Progenitor cell of endocrine pancreas (in vitro differentiated cells): ENCODE measurements at regions not wholly inside any gene's neighbourhood (a gene's known extent, or its start where the extent isn't known, plus 50 kb on each side); places are given as distances from the start of the nearest gene placed in this dataset.

Source experiments
- DNase-seq: peaks from one replicate; pipeline ENCODE4 v3.0.0; 2021; ENCODE audit warnings: low spot score; ENCODE audit not compliant: unreplicated experiment
- H3K27ac Mint-ChIP-seq: 2 replicates; pipeline ENCODE4 v1.8.0; 2021; ENCODE audit warnings: mild to moderate bottlenecking, moderate library complexity, mixed read lengths
- H3K27me3 Mint-ChIP-seq: 2 replicates; pipeline ENCODE4 v1.8.0; 2021; ENCODE audit warnings: mixed read lengths
- H3K36me3 Mint-ChIP-seq: 2 replicates; pipeline ENCODE4 v1.8.0; 2022; ENCODE audit warnings: mixed read lengths; ENCODE audit not compliant: insufficient read depth
- H3K4me1 Mint-ChIP-seq: 2 replicates; pipeline ENCODE4 v1.8.0; 2021; ENCODE audit warnings: low read depth, mixed read lengths
- H3K4me3 Mint-ChIP-seq: 2 replicates; pipeline ENCODE4 v1.8.0; 2021; ENCODE audit warnings: low read depth, mild to moderate bottlenecking, moderate library complexity, mixed read lengths
- H3K9me3 Mint-ChIP-seq: 2 replicates; pipeline ENCODE4 v1.8.0; 2021; ENCODE audit warnings: low read depth, mixed read lengths
- CTCF ChIP-seq: fragments of 200-600 bp; sonication (generic); IDR thresholded peaks from one replicate; pipeline ENCODE4 v1.5.0; 2021; ENCODE audit warnings: antibody characterized with exemption, mild to moderate bottlenecking; ENCODE audit not compliant: unreplicated experiment

- no peak for DNase-seq
- Mint-ChIP-seq H3K4me1 (no peaks in the 10 kb centered on the region), H3K27ac (no peak overlapping the region), H3K4me3 (no peak overlapping the region), H3K27me3 (no peaks in the 10 kb centered on the region), H3K36me3 (no peaks in the 10 kb centered on the region), H3K9me3 (no peaks in the 10 kb centered on the region)
- no peak for TF ChIP-seq CTCF
These were observed 61.1 kb upstream of the GATA5 start for GRCh38 chr20:62536871-62537401.

- no peaks in the 10 kb centered on the region for H3K36me3 Mint-ChIP-seq
- H3K4me1 Mint-ChIP-seq = no peaks in the 10 kb centered on the region
- H3K27ac Mint-ChIP-seq = no peak overlapping the region
- no peaks in the 10 kb centered on the region for H3K9me3 Mint-ChIP-seq
- H3K27me3 Mint-ChIP-seq = no peaks in the 10 kb centered on the region
- no peak for TF ChIP-seq CTCF
- no peak overlapping the region for H3K4me3 Mint-ChIP-seq
- no peak for DNase-seq
These were observed 62.0 kb upstream of the GATA5 start for GRCh38 chr20:62537649-62538292.

- H3K4me3 Mint-ChIP-seq = no peak overlapping the region
- H3K36me3 Mint-ChIP-seq = no peaks in the 10 kb centered on the region
- H3K27me3 Mint-ChIP-seq = no peaks in the 10 kb centered on the region
- TF ChIP-seq CTCF = no peak
- no peak overlapping the region for H3K27ac Mint-ChIP-seq
- H3K4me1 Mint-ChIP-seq = no peaks in the 10 kb centered on the region
- no peaks in the 10 kb centered on the region for H3K9me3 Mint-ChIP-seq
- no peak for DNase-seq
These were observed 63.6 kb upstream of the GATA5 start for GRCh38 chr20:62539198-62540045.

- Mint-ChIP-seq H3K27ac (no peak overlapping the region), H3K4me1 (no peaks in the 10 kb centered on the region), H3K27me3 (no peaks in the 10 kb centered on the region), H3K4me3 (no peak overlapping the region), H3K9me3 (no peaks in the 10 kb centered on the region), H3K36me3 (no peaks in the 10 kb centered on the region)
- TF ChIP-seq CTCF = no peak
- DNase-seq = no peak
These were observed 64.7 kb upstream of the GATA5 start for GRCh38 chr20:62540504-62540903.

- Mint-ChIP-seq H3K36me3 (no peaks in the 10 kb centered on the region), H3K9me3 (no peaks in the 10 kb centered on the region), H3K27ac (no peak overlapping the region), H3K27me3 (peaks cover 2% of the 10 kb centered on the region), H3K4me1 (no peaks in the 10 kb centered on the region), H3K4me3 (no peak overlapping the region)
- no peak for TF ChIP-seq CTCF
- DNase-seq = no peak
These were observed 67.1 kb upstream of the GATA5 start for GRCh38 chr20:62542862-62543261.
